GDM1 (cell line): ENCODE measurements at regions not wholly inside any gene's neighbourhood (a gene's known extent, or its start where the extent isn't known, plus 50 kb on each side); places are given as distances from the start of the nearest gene placed in this dataset.

Experiments
- DNase-seq: peaks from one replicate; lab custom pipeline; 2025; lab: John Stamatoyannopoulos, UW

DNA sequence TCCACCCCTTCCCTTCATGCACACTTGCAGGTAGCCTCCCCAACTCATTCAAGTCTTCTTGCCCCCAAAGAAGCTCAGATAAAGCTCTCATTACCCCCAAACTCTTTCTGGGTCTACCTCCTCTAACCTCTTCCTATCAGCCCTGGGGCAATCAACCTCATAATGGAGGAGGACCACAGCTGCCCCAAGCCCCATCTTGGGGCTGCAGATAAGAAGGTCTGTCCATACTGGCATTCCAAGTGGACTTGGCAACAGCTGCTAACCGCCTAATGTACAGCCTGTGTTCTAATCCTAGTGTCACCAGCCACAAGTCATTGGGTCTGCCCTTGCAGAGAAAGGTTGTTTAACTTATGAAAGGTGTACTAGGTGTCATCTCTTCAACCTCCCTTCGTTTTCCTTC, 107.4 kb upstream of the ADGRF1 start:
- DNase-seq: no peak

DNA sequence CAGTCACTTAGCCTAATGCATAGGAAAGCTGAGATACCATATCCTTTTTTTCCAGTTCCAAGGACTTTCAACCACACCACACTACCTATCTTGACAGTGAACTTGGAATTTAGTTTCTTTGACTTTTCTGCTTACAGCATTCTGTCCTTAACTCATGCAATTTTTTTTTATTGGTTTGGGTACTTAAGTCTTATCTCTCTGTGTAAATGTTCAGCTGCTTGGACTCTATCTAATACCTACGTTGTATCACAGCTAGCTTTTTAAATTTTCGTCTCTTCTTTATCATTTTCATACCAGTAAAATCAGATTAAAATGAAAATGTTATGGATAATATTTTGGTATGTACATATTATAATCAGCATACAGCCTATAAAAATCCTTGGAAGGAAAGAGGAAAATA, 106.9 kb upstream of the ADGRF1 start:
- DNase-seq: no peak

DNA sequence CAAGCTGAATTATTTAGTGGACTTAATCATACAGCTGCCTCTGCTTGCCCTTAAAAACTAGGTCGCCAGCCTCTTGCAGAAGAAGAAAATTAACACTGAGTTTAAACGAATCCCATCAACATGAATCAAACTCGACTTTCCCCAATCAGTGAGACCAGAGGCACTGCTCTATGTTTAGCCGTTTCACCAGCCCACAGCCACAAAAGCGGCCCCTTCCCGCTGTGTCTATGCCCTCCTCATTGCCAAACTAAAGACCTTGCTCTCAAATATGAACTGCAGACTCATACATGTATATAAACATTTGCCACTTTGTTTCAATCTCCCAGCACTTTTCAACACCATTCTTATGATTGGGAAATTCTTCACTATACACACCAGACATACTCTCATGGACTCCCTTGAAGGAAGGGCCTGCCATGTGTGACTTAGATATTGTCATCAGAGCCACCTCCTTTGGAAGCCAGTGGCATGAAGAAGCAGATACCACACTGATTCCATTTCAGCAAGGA, 105.8 kb upstream of the ADGRF1 start:
- no peak for DNase-seq

DNA sequence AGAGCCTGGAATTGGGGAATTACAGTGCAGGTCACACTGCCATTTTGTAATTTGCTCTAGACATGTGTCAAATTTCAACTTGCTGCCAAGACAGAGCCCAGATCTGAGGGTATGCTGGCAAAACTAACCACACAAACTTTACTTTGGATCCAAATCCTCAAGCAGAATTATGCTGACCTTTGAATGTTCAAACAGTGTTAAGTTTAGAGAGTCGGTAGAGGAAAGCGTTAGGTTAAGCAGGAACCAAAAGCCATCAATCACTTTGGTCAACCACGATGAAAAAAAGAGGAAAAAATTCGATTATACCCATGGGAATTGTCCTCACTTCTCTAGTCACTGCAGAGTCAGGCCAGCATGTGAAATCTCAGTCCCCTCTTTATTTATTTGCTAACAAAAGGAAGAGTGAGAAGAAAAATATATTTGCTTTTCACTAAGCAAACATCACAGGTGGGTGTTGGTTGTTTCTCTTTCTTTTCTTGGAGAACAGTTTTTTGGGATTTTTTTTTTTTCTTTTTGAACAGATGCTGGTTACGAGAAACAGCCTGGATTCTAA, 105.1 kb upstream of the ADGRF1 start:
- DNase-seq: no peak

DNA sequence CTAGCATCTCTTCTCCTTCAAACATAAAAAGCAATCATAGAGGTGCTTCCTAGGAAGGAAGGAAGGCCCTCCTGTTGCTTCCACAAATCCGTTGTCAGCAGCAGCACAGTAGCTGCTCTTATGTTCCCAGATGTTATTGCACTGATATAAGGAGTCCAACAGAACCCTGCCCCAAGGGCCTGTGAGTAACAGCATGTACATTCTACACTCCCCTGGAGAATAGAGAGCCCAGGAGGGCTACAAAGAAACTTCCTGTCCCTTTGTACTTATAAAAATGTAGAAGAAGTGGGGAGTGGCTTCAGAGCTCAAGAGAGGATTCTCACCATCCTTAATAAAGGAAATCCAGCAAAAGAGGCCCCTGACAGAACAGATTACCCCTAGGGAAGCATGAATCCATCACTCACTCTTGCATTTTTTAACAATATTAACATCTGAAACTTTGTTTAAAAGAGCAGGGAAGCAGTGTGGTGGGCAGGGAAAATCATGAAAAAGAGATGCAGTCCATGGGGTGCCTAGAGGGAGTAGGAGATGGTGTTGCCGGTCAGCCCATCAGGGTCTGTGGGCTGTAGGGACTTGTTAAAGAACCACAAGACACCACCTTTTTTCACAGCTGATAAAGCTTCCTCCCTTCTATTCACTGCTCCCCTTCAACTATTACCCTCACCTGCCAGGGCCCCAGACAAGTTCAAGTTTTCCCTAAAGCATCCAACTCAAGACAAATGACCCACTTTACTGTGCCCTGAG, 104.5 kb upstream of the ADGRF1 start:
- DNase-seq: no peak

DNA sequence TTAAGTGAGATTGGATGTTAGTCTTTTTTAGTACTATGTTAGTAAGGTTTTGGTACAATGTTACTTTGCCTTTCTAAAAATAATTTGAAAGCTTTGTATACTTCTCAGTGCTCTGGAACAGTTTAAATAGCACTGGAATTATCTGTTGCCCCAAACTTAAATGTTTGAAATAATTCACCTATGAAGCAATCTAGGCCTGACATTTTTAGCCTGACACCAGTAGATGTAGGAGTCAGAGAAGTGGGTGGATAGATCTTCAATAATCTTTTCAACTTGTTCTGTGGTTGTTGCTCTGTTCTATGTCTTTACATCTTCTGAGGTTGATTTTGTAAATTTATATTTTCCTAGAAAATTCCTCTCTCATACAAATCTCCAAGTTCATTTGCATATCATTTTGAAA, 103.1 kb upstream of the ADGRF1 start:
- DNase-seq: no peak

DNA sequence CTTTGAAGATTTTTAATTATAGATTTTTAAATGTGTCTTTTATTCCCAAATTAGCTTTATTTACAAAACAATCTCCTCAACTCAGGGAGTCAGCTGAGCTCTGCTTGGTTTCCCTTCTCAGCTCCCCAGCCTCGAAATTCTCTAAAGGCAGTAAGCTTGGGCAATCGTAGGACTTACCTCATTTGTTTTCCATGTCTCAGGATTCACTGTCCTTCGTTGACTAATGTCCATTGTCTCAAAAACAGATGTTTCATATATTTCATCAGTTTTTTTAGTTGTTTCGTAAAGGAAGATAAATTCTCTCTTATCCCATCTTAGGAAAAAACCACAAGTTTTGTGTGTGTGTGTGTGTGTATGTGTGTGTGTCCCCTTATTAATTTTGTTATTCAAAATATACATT, 102.2 kb upstream of the ADGRF1 start:
- no peak for DNase-seq

DNA sequence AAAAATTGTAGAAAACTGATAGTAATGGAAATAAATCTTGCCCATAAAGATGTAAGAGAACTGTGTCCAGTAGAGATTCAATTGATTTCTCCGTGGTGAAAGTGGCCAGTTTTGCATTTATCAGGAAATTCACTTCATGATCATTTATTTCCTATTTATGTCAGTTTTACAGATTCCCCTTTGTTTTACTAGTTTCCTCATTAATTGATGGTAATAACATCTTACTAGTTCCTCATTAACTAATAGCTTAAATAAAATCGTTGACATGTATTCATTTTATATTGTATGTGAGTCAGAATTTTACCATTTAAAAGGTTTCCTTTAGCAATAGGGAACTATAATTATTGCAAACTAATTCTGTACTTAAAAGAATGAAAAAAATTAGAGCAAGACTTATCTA, 99.8 kb upstream of the ADGRF1 start:
- DNase-seq: no peak

DNA sequence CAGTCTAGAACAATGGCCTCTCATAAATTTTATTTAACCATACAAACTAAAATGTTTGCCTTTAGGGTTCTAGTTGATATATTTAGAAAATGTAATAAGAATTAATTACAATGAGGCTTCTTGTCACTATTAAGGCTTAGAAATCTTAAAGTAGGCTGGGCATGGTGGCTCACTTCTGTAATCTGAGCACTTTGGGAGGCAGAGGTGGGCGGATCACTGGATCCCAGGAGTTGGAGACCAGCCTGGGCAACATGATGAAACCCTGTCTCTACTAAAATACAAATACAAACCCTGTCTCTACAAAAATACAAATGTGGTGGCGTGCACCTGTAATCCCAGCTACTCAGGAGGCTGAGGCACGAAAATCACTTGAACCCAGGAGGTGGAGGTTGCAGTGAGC, 99.0 kb upstream of the ADGRF1 start:
- no peak for DNase-seq

DNA sequence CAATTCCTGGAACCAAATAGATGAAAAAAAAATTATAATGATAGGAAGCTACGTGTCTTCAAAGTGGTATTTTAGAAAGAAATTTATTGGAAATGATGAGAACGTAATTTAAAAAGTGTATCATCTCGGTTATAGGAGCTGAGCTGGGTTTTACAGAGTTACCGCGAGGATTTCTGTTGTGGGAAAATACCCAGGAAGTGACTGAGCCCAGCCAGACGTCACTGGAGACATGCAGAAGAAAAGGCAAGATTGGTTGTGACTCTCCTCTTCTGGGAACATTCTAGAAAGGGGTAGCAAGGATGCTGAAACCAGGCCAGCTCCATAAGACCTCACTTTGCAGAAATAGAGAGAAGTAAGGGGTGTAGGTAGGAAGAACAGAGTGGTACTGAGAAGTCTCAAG, 95.9 kb upstream of the ADGRF1 start:
- no peak for DNase-seq

DNA sequence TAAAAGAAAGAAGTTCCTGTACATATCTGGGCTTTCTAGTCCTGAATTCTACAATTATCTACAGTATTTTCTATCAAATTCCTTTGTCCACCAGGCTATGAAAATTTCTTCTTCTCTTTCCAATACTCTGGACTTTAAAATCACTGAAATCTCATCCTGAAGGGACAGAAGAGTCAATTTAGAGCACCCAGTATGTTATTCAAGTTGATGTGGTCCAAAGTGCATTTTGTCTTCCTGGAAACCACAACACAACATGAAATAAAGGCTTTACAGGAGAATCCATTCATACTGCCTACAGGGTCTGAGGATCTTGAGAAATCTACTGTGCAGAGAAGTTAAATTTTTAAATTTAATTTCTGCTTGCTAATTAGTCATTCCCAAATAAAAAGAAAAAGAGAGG, 94.9 kb upstream of the ADGRF1 start:
- no peak for DNase-seq

DNA sequence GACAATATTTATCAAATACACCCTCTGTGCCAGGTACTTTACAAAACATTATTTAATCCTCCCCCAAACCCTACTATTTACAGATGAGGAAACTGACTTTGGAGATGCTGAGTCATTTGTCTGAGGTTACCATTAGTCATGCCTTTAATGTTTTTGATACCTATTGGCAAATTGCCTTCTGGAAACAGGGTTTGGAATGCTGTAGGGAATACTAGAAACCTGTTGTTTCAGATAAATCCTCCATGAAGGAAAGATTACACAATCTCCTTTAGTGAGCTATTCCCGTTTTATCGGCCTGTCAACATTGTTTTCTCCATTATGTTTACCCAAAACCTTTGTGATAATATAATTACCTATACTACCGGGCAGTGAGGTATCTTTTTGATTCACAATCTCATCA, 93.6 kb upstream of the ADGRF1 start:
- DNase-seq: no peak

DNA sequence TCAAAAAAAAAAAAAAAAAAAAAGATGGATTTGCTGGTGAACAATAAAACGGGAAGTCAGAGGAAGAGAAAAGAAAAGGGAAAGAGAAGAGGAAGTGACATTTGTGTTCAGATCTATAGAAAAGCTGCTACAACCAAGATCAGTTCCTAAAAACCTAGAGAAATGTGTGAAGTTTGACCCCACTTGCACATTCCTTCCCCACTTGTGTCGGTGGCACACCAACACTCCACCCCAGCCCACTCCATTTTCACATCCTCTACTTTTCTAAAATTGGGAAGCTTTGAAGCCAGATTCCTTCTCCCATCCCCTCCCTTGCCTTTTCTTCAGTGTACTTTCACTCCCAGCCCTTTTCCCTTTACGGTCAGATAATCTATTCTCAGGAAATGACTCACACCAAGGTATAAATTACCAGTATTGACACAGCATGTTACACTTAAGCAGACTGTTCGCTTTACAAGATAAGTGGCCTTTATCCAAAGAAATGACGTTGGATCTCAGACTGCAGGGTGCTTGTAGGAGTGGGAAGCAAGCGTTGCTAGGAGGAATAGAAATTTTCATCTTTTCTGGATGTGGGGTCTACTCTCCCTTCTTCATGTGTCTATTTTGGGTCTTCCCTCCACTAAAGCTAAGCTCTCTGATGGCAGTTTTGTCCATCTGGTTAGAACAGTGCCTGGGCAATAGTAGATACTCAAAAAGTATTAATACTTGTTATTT, 92.5 kb upstream of the ADGRF1 start:
- DNase-seq: no peak

DNA sequence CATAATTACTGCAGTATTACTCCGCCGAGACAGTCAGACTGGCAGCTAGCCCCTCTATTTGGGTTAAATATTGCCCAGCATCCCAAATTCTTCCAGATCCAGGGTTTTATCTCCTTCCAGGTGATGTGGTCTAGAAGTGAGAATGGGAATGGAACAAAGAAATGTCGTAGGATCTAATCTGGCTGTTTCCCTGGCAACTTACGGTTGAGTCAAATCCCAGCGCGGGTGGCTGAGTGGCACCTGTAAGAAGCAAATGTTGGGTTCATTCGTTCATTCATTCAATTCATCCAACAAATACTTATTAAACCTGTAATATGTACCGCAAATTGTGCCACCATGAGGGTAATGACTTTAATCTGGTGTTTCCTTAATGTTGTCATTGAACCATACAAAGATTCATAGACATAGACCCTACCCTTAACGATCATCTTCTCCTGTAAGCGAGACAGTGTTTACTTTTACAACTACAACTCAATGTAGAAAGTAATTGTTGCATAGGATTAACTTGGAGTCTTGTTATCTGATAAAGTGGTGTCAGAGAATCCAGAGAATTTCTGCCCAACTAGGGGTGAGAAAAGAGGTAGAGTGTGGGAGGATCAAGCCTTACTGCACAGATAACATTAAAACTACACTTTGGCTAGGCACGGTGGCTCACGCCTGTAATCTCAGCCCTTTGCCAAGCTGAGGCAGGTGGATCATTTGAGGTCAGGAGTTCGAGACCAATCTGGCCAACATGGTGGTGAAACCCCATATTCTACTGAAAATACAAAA, 91.3 kb upstream of the ADGRF1 start:
- DNase-seq: no peak

DNA sequence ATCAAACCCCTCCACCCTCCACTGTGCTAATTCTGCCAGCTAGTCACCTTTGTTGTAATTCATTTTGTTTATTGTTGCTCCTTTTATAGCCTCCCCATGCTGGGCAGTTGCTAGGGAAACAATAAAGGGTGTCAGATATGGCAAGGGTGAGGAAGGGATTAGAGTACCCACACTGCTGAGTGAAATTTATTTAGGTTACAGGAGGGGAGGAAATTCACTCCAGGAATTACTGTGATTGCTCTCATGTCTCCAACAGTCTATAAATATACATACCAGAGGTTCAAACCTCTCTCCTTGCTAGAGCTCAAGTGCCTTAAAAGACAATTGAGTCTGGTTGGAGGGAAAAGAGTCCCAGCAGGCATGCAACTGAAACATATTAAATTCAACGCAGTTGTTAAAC, 90.6 kb upstream of the ADGRF1 start:
- DNase-seq: no peak

DNA sequence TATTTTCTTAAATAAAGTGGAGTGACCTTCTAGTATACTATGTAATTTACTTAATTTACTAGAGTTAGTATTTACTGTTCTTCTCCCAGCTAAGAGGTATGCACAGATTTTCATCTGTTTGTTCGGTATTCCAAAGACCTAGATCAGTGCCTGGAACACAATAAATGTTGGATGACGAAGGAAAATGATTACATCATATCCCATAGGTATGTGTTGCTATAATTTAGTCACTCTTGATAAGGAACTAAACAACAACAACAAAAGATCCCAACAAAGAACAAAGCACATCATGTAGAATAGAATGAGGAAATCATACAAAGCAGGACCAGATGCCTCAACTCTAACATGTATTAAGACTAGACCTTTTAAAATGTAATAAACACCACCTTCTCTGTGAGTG, 89.6 kb upstream of the ADGRF1 start:
- DNase-seq: no peak

DNA sequence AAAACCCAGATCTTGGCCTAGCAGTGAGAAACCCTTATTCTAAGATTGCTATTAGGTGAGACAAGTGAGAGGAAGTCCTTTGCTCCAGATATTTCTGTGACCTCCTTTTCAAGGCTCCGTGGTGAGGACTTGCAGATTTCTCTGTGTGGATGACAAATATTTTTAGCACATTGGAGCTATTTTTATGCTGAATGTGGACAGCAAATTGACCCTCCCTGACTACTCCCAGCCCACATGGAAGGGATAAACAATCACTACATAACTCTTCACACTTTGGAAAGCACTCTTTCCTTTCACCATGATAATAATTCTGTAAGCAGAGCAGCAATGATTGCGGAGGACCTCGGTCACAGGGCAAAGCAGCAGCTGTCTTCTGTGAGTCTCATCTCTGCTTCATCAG, 88.0 kb upstream of the ADGRF1 start:
- DNase-seq: no peak

DNA sequence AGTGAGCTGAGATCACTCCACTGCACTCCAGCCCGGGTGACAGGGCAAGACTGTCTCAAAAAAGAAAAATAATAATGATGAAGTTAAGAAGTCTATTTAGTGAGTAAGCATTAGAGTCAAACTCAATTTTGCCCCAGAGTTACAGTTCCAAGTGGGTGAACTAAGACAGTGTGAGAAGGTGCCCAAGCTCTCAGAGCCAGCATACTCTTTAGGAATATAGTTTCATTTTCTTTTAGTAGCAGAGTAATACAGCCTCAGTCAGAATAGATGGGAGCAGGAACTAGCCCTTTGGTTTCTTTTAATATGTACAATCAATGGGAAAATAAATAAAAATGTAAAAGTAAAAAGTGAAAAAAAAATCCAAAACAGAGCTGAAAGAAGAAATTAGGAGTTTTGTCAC, 87.0 kb upstream of the ADGRF1 start:
- no peak for DNase-seq

DNA sequence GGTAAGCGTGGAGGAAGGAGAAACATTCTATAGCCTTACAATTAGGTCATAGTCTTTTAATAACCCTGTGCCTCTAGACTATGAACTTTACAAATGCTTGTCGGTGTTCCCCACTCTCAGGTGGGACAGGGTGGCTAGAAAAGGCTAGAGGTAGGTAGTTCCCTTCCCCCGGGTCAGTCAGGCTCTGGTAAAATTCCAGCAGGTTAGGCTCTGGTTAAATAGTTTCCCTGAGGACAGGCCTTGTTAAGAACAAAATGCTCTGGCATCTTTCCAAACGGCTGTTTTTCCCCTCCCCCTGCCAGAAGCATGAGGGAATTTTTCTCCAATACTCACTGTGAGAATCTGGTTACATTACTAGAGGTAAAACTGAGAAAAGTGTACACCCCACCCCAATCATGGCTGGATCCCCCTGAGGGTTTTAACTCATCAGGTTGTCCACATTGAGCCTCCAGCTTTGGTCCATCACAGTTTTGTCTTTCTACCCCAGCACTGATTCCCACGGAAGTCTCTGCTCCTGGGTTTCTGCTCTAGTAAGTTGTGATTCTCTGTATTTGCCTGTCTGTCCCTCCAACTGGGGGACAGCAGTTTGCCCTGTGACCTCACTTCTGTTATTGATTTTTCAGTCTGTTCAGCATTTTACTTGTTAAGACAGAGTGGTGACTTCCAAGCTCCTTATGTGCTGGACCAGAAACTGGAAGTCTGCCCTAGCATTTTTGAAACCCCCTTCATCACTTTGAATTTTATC, 84.7 kb upstream of the ADGRF1 start:
- no peak for DNase-seq

DNA sequence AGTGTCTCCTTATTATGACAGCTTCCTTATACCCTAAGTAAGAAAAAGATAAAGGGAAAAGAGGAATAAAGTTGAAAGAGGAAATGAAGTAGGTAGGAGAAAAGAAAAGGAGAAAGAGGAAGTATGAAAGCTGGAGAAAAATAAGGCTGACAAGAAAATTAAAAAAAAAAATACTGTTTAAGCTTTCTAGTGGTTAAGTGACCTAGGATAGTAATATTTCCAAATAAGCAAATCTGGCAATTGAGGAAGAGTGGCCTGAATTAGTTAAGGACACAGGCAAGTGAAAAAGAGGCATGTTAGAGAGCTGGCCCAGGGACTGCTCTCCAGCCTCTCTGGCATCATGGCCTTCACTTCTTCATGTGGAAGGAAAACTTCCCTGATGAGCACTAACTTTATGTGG, 76.5 kb upstream of the ADGRF1 start:
- DNase-seq: no peak

DNA sequence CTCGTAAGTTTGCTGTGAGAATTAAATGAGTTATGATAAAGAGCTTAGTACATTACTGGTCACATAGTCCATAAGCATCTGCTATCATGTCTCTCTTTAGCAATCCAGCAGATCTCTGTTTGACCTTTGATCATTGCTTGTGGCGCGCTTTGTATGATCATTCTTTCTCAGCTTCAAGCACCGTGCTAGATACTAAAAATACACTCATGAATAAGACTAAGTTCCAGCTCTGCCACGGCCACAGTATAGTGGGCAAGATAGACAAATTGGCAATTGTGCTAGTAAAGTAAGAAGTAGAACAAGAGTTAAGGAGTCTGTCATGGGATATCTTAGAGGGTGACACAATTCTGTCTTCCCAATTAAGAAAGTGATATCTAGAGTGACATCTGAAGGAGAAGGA, 75.2 kb upstream of the ADGRF1 start:
- DNase-seq: no peak

DNA sequence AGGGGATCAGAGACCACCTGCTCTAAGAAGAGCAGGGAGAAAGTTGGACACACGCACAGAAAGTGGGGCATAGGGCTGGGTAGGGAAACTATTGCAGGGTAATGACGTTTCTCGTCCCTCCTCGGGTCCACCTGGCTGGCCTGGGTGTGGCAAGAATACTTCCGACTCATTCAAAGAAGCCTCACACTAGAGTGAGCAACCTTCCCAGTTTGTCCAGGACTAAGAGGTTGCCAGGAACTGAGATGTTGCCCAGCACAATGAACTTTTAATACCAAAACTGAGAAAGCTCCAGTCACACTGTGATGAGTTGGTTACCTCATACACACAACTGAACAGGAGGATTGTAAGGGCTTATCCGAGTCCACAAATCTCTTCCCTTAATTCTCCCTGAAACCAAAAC, 74.5 kb upstream of the ADGRF1 start:
- DNase-seq: no peak
